ENCODE measurements at regions not wholly inside any gene's neighbourhood (a gene's known extent, or its start where the extent isn't known, plus 50 kb on each side); places are given as distances from the start of the nearest gene placed in this dataset.
"Not testable (repeated sequence)": the region's sequence is repeated elsewhere in the genome, so short reads cannot be mapped to it uniquely, and the experiment has no call there.

DNA sequence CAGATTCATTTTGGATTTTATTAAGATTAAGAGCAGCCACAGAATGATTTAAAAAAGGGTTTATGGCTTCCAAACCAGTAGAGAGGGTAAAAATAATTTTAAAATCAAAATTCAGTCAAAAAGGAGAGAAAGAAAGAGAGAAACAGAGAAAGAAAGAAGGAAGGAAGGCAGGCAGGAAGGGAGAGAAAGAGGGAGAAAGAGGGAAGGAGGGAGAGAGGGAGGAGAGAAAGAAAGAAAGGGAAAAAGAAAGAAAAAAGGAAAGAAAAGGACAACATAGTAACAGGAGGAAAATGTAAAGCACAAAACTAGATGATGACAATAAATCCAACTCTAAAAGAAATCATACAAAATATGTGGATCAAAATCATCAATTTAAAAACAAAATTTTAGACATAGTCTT is 79.6 kb upstream of the FRG1 start:
- peaks cover 7% of the 10 kb centered on the region for H3K9me3 Mint-ChIP-seq (ENCODE audit: low read depth, unreplicated experiment)
- H3K36me3 Mint-ChIP-seq (ENCODE audit: insufficient read depth, unreplicated experiment) = no peaks in the 10 kb centered on the region
- DNase-seq = no peak
- BruUV-seq (replicated peaks) = no TSS peak
- H3K4me3 Mint-ChIP-seq (ENCODE audit: low read depth, unreplicated experiment) = no peak overlapping the region
- TF ChIP-seq, protein P1, sequence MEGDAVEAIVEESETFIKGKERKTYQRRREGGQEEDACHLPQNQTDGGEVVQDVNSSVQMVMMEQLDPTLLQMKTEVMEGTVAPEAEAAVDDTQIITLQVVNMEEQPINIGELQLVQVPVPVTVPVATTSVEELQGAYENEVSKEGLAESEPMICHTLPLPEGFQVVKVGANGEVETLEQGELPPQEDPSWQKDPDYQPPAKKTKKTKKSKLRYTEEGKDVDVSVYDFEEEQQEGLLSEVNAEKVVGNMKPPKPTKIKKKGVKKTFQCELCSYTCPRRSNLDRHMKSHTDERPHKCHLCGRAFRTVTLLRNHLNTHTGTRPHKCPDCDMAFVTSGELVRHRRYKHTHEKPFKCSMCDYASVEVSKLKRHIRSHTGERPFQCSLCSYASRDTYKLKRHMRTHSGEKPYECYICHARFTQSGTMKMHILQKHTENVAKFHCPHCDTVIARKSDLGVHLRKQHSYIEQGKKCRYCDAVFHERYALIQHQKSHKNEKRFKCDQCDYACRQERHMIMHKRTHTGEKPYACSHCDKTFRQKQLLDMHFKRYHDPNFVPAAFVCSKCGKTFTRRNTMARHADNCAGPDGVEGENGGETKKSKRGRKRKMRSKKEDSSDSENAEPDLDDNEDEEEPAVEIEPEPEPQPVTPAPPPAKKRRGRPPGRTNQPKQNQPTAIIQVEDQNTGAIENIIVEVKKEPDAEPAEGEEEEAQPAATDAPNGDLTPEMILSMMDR (IDR thresholded peaks at IDR 0.05; ENCODE audit: unreplicated experiment) = no peak
- no peak overlapping the region for H3K27ac Mint-ChIP-seq (ENCODE audit: unreplicated experiment)
- no peaks in the 10 kb centered on the region for H3K4me1 Mint-ChIP-seq (ENCODE audit: low read depth, unreplicated experiment)
- no peaks in the 10 kb centered on the region for H3K27me3 Mint-ChIP-seq (ENCODE audit: unreplicated experiment)
- CTCF ChIA-PET = no interaction called here
- intact Hi-C loops (cut with micrococcal nuclease; ENCODE audit: unreplicated experiment) = no loop called here

DNA sequence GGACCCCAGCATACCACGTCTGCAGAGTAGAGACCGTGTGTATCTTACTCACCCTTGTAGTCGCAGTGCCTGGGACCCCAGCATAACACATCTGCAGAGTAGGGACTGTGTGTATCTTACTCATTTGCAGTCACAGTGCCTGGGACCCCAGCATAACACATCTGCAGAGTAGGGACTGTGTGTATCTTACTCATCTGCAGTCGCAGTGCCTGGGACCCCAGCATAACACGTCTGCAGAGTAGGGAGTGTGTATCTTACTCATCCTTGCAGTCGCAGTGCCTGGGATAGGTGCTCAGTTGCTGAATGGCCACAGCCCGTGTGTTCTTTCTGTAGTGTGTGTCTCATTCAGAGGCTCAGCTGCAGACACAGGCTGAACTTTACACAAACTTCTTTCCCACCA is 71.4 kb upstream of the FRG1 start:
- BruUV-seq (replicated peaks) = no TSS peak
- no peak overlapping the region for H3K27ac Mint-ChIP-seq (ENCODE audit: unreplicated experiment)
- H3K4me3 Mint-ChIP-seq (ENCODE audit: low read depth, unreplicated experiment) = no peak overlapping the region
- H3K4me1 Mint-ChIP-seq (ENCODE audit: low read depth, unreplicated experiment) = no peaks in the 10 kb centered on the region
- CTCF ChIA-PET = no interaction called here
- intact Hi-C loops (cut with micrococcal nuclease; ENCODE audit: unreplicated experiment) = no loop called here
- no peaks in the 10 kb centered on the region for H3K36me3 Mint-ChIP-seq (ENCODE audit: insufficient read depth, unreplicated experiment)
- H3K27me3 Mint-ChIP-seq (ENCODE audit: unreplicated experiment) = no peaks in the 10 kb centered on the region
- no peak for DNase-seq
- peaks cover 5% of the 10 kb centered on the region for H3K9me3 Mint-ChIP-seq (ENCODE audit: low read depth, unreplicated experiment)
- TF ChIP-seq, protein P1 (IDR thresholded peaks at IDR 0.05; ENCODE audit: unreplicated experiment) = no peak

DNA sequence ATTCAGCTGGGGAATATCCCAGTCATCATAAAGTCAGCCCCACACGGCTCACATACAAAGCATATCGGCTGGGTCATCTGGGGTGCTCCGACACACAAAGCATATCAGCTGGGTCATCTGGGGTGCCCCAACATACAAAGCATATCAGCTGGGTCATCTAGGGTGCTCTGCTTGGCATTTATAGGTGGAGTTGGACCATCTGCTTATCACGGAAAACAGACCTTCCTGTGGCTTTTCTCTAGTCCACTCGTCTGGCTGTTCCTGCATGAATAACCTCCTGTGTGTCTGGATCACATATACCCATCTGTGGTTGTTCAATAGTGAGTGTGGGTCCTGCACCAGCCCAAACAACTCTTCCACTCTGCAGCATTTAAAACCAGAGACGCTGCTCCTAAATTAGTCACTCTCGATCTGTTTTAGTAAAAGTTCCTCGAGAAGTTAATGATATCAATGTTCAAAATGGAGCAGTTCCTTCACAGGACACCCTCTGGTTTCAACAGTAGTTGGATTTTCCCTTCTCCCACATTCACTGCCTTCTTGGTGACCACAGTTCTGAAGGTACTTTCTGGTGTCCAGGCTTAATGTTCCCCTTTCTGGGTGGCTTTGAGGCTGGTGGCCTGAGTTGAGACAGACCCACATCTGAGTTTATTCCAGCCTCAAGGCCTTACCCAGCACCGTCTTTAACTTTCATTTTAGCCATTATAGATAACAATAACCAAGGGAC is 70.0 kb upstream of the FRG1 start:
- BruUV-seq (replicated peaks) = no TSS peak
- intact Hi-C loops (cut with micrococcal nuclease; ENCODE audit: unreplicated experiment) = no loop called here
- TF ChIP-seq, protein P1 (IDR thresholded peaks at IDR 0.05; ENCODE audit: unreplicated experiment) = no peak
- CTCF ChIA-PET = no interaction called here
- no peak overlapping the region for H3K27ac Mint-ChIP-seq (ENCODE audit: unreplicated experiment)
- H3K4me1 Mint-ChIP-seq (ENCODE audit: low read depth, unreplicated experiment) = no peaks in the 10 kb centered on the region
- H3K4me3 Mint-ChIP-seq (ENCODE audit: low read depth, unreplicated experiment) = no peak overlapping the region
- H3K9me3 Mint-ChIP-seq (ENCODE audit: low read depth, unreplicated experiment) = peaks cover 14% of the 10 kb centered on the region
- no peaks in the 10 kb centered on the region for H3K27me3 Mint-ChIP-seq (ENCODE audit: unreplicated experiment)
- no peaks in the 10 kb centered on the region for H3K36me3 Mint-ChIP-seq (ENCODE audit: insufficient read depth, unreplicated experiment)
- DNase-seq = no peak

DNA sequence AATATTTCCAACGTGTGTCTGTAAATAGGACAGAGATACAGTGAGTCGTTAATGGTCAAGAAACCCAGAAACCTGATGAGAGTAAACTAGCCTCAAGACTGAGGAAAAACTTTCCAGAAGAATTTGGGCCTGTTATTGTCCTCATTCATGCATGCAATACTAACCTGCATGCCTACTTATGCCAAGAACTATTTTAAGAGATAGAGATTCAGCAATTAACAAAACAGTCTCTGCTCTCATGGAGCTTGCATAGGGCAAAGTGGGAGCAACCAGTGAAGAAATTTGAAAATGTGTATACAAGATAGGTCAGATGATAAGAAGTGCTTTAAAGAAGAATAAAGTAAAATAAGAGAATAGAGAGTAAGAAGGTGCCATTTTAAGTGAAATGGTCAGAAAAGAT is 66.1 kb upstream of the FRG1 start:
- CTCF ChIA-PET = no interaction called here
- TF ChIP-seq, protein P1 (IDR thresholded peaks at IDR 0.05; ENCODE audit: unreplicated experiment) = no peak
- intact Hi-C loops (cut with micrococcal nuclease; ENCODE audit: unreplicated experiment) = no loop called here
- Mint-ChIP-seq H3K9me3 (ENCODE audit: low read depth, unreplicated experiment) (peaks cover 18% of the 10 kb centered on the region), H3K4me1 (ENCODE audit: low read depth, unreplicated experiment) (no peaks in the 10 kb centered on the region), H3K4me3 (ENCODE audit: low read depth, unreplicated experiment) (no peak overlapping the region), H3K27me3 (ENCODE audit: unreplicated experiment) (no peaks in the 10 kb centered on the region), H3K27ac (ENCODE audit: unreplicated experiment) (no peak overlapping the region), H3K36me3 (ENCODE audit: insufficient read depth, unreplicated experiment) (no peaks in the 10 kb centered on the region)
- no peak for DNase-seq
- no TSS peak for BruUV-seq (replicated peaks)

DNA sequence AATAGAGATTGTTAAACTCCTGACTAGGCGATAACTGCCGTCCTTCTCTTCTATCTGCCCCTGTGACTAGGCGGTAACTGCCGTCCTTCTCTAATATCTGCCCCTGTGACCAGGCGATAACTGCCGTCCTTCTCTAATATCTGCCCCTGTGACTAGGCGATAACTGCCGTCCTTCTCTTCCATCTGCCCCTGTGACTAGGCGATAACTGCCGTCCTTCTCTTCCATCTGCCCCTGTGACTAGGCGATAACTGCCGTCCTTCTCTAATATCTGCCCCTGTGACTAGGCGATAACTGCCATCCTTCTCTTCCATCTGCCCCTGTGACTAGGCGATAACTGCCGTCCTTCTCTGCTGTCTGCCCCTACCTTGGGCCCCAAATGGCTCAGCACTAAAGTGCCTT is 59.5 kb upstream of the FRG1 start:
- intact Hi-C loops (cut with micrococcal nuclease; ENCODE audit: unreplicated experiment); DNase-seq; H3K4me1 Mint-ChIP-seq (ENCODE audit: low read depth, unreplicated experiment); H3K36me3 Mint-ChIP-seq (ENCODE audit: insufficient read depth, unreplicated experiment); CTCF ChIA-PET; H3K27me3 Mint-ChIP-seq (ENCODE audit: unreplicated experiment); BruUV-seq (replicated peaks); H3K4me3 Mint-ChIP-seq (ENCODE audit: low read depth, unreplicated experiment); H3K27ac Mint-ChIP-seq (ENCODE audit: unreplicated experiment): not testable (repeated sequence)
- peaks cover 23% of the 10 kb centered on the region for H3K9me3 Mint-ChIP-seq (ENCODE audit: low read depth, unreplicated experiment)

DNA sequence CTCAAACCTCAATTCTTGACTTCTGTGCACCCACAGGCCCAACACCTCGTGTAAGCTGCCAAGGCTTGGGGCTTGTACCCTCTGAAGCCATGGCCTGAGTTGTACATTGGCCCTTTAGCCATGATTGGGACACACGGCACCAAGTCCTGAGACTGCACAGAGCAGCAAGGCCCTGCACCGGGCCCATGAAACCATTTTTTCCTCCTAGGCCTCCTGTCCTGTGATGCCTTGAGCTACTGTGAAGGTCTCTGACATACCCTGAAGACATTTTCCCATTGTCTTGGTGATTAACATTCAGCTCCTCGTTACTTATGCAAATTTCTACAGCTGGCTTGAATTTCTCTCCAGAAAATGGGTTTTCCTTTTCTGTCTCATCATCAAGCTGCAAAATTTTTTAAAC is 52.3 kb upstream of the FRG1 start:
- BruUV-seq (replicated peaks); H3K4me3 Mint-ChIP-seq (ENCODE audit: low read depth, unreplicated experiment); H3K36me3 Mint-ChIP-seq (ENCODE audit: insufficient read depth, unreplicated experiment); DNase-seq; H3K4me1 Mint-ChIP-seq (ENCODE audit: low read depth, unreplicated experiment); CTCF ChIA-PET; H3K27ac Mint-ChIP-seq (ENCODE audit: unreplicated experiment); H3K27me3 Mint-ChIP-seq (ENCODE audit: unreplicated experiment); intact Hi-C loops (cut with micrococcal nuclease; ENCODE audit: unreplicated experiment): not testable (repeated sequence)
- peaks cover 18% of the 10 kb centered on the region for H3K9me3 Mint-ChIP-seq (ENCODE audit: low read depth, unreplicated experiment)
